ENCODE measurements at regions not wholly inside any gene's neighbourhood (a gene's known extent, or its start where the extent isn't known, plus 50 kb on each side); places are given as distances from the start of the nearest gene placed in this dataset.

DNA sequence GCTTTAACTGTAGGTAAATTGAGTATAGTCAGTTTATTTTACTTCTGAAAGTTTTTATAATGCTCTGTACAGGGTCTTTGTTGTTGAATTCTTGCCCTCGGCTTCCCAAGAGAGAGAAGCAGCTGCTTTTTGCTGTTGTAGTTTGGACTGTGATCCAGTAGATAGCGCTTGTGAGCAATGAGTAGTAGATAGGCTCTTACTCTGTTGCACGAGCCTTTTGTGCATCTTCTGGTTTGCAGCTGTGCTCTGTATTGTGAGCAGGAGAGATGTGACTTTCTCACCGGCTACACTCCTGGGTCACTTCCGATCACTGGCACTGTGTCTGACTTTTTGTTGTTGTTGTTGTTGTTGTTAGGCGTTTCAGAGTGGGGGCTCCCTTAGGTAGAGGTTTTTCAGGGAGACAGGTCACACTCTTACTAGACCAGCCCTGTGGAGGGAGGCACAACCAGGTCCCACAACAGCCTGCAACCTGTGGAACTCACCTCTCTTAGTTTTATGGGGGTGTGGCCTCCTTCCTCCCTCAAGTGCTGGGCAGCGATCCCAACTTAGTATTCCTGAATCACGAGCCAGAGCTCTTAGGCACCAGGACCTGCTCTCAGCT is 822.1 kb upstream of the GALNTL6 start:
- H3K36me3 ChIP-seq (ENCODE audit: insufficient read depth, insufficient read length, low read length), result no peaks in the 10 kb centered on the region
- no peaks in the 10 kb centered on the region for H3K4me1 ChIP-seq (ENCODE audit: insufficient read depth, insufficient read length)
- no peak overlapping the region for H3K9ac ChIP-seq (ENCODE audit: insufficient read length, low read depth)
- H3K9me3 ChIP-seq (ENCODE audit: insufficient read depth, low read length), result no peaks in the 10 kb centered on the region
- DNase-seq (ENCODE audit: low read depth, low spot score), result peak; percentile 43
- TF ChIP-seq SUZ12 (IDR thresholded peaks at IDR 0.05; ENCODE audit: extremely low read depth, insufficient read depth, insufficient read length) (no peak), YY1 (IDR thresholded peaks at IDR 0.05; ENCODE audit: insufficient read depth, insufficient read length) (no peak), ZNF274 (IDR thresholded peaks at IDR 0.05; ENCODE audit: low read depth, low read length) (no peak)
- no peaks in the 10 kb centered on the region for H3K27me3 ChIP-seq (ENCODE audit: insufficient read depth, insufficient read length)
- H3K4me3 ChIP-seq (ENCODE audit: insufficient read length, low read depth), result no peak overlapping the region

DNA sequence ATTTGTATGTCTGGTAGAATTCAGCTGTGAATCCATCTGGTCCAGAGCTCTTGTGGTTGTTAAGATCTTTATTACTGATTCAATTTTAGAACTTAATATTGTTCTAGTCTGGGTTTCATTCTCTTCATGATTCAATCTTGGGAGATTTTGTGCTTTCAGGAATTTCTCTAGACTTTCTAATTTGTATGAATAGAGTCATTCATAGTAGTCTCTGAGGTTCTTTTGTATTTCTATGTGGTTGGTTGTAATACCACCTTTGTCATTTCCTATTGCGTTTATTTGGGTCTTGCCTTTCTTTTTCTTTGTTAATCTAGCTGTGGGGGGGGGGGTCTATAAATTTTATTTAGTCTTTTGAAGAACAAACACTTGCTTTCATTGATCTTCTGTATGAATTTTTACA is 824.8 kb upstream of the GALNTL6 start:
- Histone ChIP-seq H3K4me3 (ENCODE audit: insufficient read length, low read depth) (no peak overlapping the region), H3K4me1 (ENCODE audit: insufficient read depth, insufficient read length) (no peaks in the 10 kb centered on the region), H3K27me3 (ENCODE audit: insufficient read depth, insufficient read length) (no peaks in the 10 kb centered on the region), H3K36me3 (ENCODE audit: insufficient read depth, insufficient read length, low read length) (no peaks in the 10 kb centered on the region), H3K9ac (ENCODE audit: insufficient read length, low read depth) (no peak overlapping the region), H3K9me3 (ENCODE audit: insufficient read depth, low read length) (no peaks in the 10 kb centered on the region)
- TF ChIP-seq SUZ12 (IDR thresholded peaks at IDR 0.05; ENCODE audit: extremely low read depth, insufficient read depth, insufficient read length) (no peak), YY1 (IDR thresholded peaks at IDR 0.05; ENCODE audit: insufficient read depth, insufficient read length) (no peak), ZNF274 (IDR thresholded peaks at IDR 0.05; ENCODE audit: low read depth, low read length) (no peak)
- no peak for DNase-seq (ENCODE audit: low read depth, low spot score)

DNA sequence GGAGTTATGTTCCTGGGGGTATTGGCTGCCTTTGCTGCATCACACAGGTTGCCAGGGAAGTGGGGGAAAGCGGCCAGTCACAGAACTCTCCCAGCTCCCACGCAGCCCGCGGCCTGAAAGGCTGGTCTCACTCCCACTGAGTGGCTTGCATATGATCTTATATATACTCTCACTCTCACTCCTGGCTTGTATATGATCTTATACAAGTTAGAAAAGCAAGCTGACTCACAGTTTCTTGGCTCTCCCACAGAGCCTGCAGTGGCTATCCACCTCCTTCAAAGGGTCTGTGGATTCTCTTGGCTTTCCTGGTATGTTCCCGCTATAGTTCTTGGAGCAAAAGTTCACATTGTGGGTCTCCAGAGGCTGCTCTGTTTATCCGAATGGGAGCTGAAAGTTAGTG is 833.5 kb upstream of the GALNTL6 start:
- no peak overlapping the region for H3K4me3 ChIP-seq (ENCODE audit: insufficient read length, low read depth)
- no peaks in the 10 kb centered on the region for H3K36me3 ChIP-seq (ENCODE audit: insufficient read depth, insufficient read length, low read length)
- no peak overlapping the region for H3K9ac ChIP-seq (ENCODE audit: insufficient read length, low read depth)
- no peak for DNase-seq (ENCODE audit: low read depth, low spot score)
- H3K27me3 ChIP-seq (ENCODE audit: insufficient read depth, insufficient read length), result no peaks in the 10 kb centered on the region
- no peak for TF ChIP-seq YY1 (IDR thresholded peaks at IDR 0.05; ENCODE audit: insufficient read depth, insufficient read length)
- no peak for TF ChIP-seq SUZ12 (IDR thresholded peaks at IDR 0.05; ENCODE audit: extremely low read depth, insufficient read depth, insufficient read length)
- TF ChIP-seq ZNF274 (IDR thresholded peaks at IDR 0.05; ENCODE audit: low read depth, low read length), result no peak
- H3K4me1 ChIP-seq (ENCODE audit: insufficient read depth, insufficient read length), result no peaks in the 10 kb centered on the region
- H3K9me3 ChIP-seq (ENCODE audit: insufficient read depth, low read length), result no peaks in the 10 kb centered on the region

DNA sequence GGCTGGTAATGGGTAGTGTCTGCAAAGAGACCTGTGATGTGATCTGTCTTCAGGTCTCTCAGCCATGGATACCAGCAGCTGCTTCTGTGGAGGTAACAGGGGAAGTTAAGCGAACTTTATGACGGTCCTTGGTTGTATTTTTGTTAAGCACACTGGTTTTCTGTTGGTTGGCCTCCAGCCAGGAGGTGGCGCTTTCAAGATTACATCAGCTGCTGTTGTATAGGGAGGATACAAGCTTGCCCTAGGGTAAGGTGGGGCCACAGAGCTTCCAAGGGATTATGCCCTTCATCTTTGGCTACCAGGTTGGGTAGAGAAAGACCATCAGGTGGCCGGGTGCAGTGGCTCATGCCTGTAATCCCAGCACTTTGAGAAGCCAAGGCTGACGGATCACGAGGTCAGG is 834.2 kb upstream of the GALNTL6 start:
- Histone ChIP-seq H3K36me3 (ENCODE audit: insufficient read depth, insufficient read length, low read length) (no peaks in the 10 kb centered on the region), H3K9ac (ENCODE audit: insufficient read length, low read depth) (no peak overlapping the region), H3K4me3 (ENCODE audit: insufficient read length, low read depth) (no peak overlapping the region), H3K27me3 (ENCODE audit: insufficient read depth, insufficient read length) (no peaks in the 10 kb centered on the region), H3K4me1 (ENCODE audit: insufficient read depth, insufficient read length) (no peaks in the 10 kb centered on the region), H3K9me3 (ENCODE audit: insufficient read depth, low read length) (no peaks in the 10 kb centered on the region)
- TF ChIP-seq YY1 (IDR thresholded peaks at IDR 0.05; ENCODE audit: insufficient read depth, insufficient read length) (no peak), SUZ12 (IDR thresholded peaks at IDR 0.05; ENCODE audit: extremely low read depth, insufficient read depth, insufficient read length) (no peak), ZNF274 (IDR thresholded peaks at IDR 0.05; ENCODE audit: low read depth, low read length) (no peak)
- DNase-seq (ENCODE audit: low read depth, low spot score), result no peak

DNA sequence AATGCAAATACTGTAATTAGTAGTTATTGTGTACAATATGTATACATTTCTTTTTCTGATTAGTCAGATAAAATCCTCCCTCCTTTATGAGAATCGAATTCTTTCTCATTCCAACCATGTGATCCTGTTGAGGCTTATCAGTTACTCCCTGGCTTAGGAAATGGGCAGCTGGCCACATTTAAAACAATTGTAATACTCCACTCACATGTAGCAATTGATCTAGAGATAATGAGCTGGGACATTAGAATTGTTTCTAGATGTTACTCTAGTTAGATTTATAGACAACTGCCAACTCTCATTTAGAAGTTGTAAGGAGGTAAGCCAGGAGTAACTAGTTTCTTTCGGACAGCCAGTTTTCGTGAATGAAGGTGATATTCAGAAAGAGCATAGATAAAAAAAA is 859.3 kb upstream of the AADAT start:
- H3K9ac ChIP-seq (ENCODE audit: insufficient read length, low read depth), result no peak overlapping the region
- H3K9me3 ChIP-seq (ENCODE audit: insufficient read depth, low read length), result no peaks in the 10 kb centered on the region
- no peaks in the 10 kb centered on the region for H3K36me3 ChIP-seq (ENCODE audit: insufficient read depth, insufficient read length, low read length)
- no peak for DNase-seq (ENCODE audit: low read depth, low spot score)
- no peak overlapping the region for H3K4me3 ChIP-seq (ENCODE audit: insufficient read length, low read depth)
- no peak for TF ChIP-seq YY1 (IDR thresholded peaks at IDR 0.05; ENCODE audit: insufficient read depth, insufficient read length)
- no peak for TF ChIP-seq ZNF274 (IDR thresholded peaks at IDR 0.05; ENCODE audit: low read depth, low read length)
- no peak for TF ChIP-seq SUZ12 (IDR thresholded peaks at IDR 0.05; ENCODE audit: extremely low read depth, insufficient read depth, insufficient read length)
- H3K4me1 ChIP-seq (ENCODE audit: insufficient read depth, insufficient read length), result no peaks in the 10 kb centered on the region
- H3K27me3 ChIP-seq (ENCODE audit: insufficient read depth, insufficient read length), result no peaks in the 10 kb centered on the region

DNA sequence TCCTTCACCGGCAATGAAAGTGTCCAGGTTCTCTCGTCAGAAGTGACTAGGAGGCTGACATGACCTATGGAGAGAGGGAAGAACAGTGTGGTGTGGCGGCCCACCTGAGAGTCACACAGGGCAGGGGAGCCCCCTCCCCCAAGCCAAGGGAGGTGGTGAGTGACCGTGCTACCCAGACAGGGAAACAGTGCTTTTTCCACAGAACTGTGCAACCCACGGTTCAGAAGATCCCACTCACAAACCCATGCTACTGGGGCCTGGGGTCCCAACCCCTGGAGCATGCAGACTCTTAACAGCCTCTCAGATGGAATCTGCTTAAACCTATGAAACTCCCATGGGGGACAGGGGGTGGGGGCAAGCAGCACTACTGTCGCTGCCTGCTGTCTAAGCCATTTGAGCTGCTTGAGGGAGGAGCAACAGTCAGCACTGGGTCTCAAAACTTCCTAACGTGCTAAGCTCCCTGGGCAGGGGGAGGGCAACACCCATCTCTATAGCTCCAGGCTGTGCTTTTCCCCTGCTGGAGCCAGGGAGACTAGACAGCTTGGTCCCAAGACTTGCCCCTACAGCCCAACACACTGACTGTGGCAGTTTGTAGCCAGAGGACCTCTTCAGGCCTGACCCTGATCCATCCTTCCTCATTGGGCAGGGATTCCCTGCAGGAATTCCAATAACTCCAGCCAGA is 850.4 kb upstream of the AADAT start:
- Histone ChIP-seq H3K4me3 (ENCODE audit: insufficient read length, low read depth) (no peak overlapping the region), H3K9me3 (ENCODE audit: insufficient read depth, low read length) (no peaks in the 10 kb centered on the region), H3K4me1 (ENCODE audit: insufficient read depth, insufficient read length) (peaks cover 5% of the 10 kb centered on the region), H3K36me3 (ENCODE audit: insufficient read depth, insufficient read length, low read length) (no peaks in the 10 kb centered on the region), H3K27me3 (ENCODE audit: insufficient read depth, insufficient read length) (no peaks in the 10 kb centered on the region), H3K9ac (ENCODE audit: insufficient read length, low read depth) (no peak overlapping the region)
- TF ChIP-seq ZNF274 (IDR thresholded peaks at IDR 0.05; ENCODE audit: low read depth, low read length) (no peak), YY1 (IDR thresholded peaks at IDR 0.05; ENCODE audit: insufficient read depth, insufficient read length) (no peak), SUZ12 (IDR thresholded peaks at IDR 0.05; ENCODE audit: extremely low read depth, insufficient read depth, insufficient read length) (no peak)
- DNase-seq (ENCODE audit: low read depth, low spot score), result no peak

DNA sequence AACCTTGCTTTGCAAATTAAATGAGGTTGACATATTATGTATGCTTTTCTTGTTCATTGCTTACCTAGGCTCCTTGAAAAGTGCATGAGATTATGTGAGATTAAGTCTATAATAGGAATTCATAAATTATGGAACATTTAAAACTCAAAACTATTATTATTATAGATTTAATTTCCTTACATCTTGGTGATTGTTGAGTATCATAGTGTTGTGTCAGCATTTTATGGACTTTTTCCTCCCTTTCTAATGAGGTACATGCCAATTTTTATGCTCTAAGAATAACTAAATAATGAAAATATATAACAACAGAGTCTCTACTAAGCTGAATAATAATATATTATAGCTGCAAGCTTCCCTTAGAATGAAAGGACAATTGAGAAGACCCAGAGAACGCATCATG is 848.8 kb upstream of the AADAT start:
- H3K27me3 ChIP-seq (ENCODE audit: insufficient read depth, insufficient read length), result no peaks in the 10 kb centered on the region
- no peaks in the 10 kb centered on the region for H3K9me3 ChIP-seq (ENCODE audit: insufficient read depth, low read length)
- H3K36me3 ChIP-seq (ENCODE audit: insufficient read depth, insufficient read length, low read length), result no peaks in the 10 kb centered on the region
- H3K4me3 ChIP-seq (ENCODE audit: insufficient read length, low read depth), result no peak overlapping the region
- TF ChIP-seq YY1 (IDR thresholded peaks at IDR 0.05; ENCODE audit: insufficient read depth, insufficient read length) (no peak), SUZ12 (IDR thresholded peaks at IDR 0.05; ENCODE audit: extremely low read depth, insufficient read depth, insufficient read length) (no peak), ZNF274 (IDR thresholded peaks at IDR 0.05; ENCODE audit: low read depth, low read length) (no peak)
- no peak overlapping the region for H3K9ac ChIP-seq (ENCODE audit: insufficient read length, low read depth)
- H3K4me1 ChIP-seq (ENCODE audit: insufficient read depth, insufficient read length), result peaks cover 5% of the 10 kb centered on the region
- DNase-seq (ENCODE audit: low read depth, low spot score), result no peak

Data from NT2/D1 (cell line).